H1 (cell line): ENCODE measurements at regions not wholly inside any gene's neighbourhood (a gene's known extent, or its start where the extent isn't known, plus 50 kb on each side); places are given as distances from the start of the nearest gene placed in this dataset.

Source experiments
- CTCF ChIP-seq, 3 experiments: IDR thresholded peaks; 1 replicate in 2 of 3; 2 replicates in 1 of 3; pipeline versions ENCODE4 v1.5.1 to v1.6.1; 2011; ENCODE audit warnings: low read length in 3 of 3, mild to moderate bottlenecking in 3 of 3, inconsistent platforms in 2 of 3, low read depth in 1 of 3, moderate library complexity in 1 of 3; ENCODE audit not compliant: insufficient read depth in 1 of 3; ENCODE audit errors: control extremely low read depth in 1 of 3
- TCF12 ChIP-seq: IDR thresholded peaks from 2 replicates; pipeline ENCODE4 v1.6.1; 2011; ENCODE audit warnings: low read depth, mild to moderate bottlenecking, low read length

- no peak for TF ChIP-seq CTCF (IDR thresholded peaks at IDR 0.05; ENCODE audit: control extremely low read depth in 1 of 3, insufficient read depth in 1 of 3, low read depth in 1 of 3, low read length in 3 of 3)
- no peak for TF ChIP-seq TCF12
These were observed 136.7 kb upstream of the ATP2B1 start for GRCh38 chr12:89845366-89845765.
